HG03460 (cell line): ENCODE measurements at regions not wholly inside any gene's neighbourhood (a gene's known extent, or its start where the extent isn't known, plus 50 kb on each side); places are given as distances from the start of the nearest gene placed in this dataset.

Experiments used
- ATAC-seq: cut with Tn5 transposase; IDR thresholded peaks from one replicate; pipeline ENCODE4 v1.9.1; 2021; ENCODE audit not compliant: unreplicated experiment

DNA sequence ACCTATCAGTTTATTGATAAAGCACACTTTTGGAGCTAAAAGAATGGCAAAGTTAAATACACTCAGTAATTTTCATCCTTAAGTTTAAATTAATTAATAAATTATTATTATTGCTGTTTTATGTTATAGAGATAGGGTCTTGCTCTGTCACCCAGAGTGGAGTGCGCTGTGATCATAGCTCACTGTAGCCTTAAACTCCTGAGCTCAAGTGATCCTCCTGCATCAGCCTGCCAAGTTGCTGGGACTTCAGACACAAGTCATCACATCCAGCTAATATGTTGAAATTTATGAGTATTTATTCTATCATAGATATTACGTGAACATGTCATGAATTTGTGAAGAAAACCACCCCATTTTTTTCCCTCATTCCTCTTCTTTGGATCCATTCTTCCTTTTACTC is 64.2 kb downstream of the GJA1 start:
- ATAC-seq: no peak

GRCh38 chr6:121503589-121503991 is 68.1 kb downstream of the GJA1 start:
- ATAC-seq: no peak

DNA sequence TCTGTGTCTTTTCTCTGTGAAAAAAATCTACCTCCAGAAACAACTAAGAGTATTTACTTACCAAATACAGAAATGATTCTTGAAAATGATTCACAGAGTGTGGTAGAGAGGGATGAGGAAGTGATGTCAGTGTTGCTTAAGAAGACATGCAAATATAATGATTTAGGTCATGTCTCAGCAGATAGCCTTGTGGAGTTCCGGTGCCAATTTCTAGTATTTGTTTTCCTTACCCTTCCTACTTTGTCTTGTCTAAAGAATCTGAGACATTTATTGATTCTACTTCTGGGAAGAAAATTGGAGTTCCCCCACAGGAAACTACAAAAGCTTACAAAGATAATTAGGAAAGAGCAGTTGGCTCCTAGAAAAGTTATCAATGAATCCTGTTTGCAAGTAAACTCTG is 68.8 kb downstream of the GJA1 start:
- peak; percentile 78 for ATAC-seq

DNA sequence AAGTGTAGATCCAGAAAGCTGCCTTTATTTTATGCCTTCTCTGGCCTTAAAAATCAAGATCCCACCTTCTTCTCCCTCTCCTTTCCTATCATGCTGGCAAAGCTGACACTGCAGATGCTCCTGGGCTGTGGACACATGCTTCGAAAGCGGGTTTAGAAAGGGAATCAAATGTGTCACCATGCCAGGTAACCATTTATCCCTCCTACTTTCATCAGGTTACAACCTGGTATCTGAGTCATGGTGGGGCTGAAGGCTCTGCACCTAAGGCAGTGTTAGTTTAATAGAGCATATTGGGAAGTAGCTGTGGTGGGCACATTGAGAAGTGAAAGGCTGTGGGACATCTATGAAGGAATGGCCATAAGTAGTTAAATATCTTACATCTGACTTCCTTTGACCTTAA is 69.8 kb downstream of the GJA1 start:
- no peak for ATAC-seq

DNA sequence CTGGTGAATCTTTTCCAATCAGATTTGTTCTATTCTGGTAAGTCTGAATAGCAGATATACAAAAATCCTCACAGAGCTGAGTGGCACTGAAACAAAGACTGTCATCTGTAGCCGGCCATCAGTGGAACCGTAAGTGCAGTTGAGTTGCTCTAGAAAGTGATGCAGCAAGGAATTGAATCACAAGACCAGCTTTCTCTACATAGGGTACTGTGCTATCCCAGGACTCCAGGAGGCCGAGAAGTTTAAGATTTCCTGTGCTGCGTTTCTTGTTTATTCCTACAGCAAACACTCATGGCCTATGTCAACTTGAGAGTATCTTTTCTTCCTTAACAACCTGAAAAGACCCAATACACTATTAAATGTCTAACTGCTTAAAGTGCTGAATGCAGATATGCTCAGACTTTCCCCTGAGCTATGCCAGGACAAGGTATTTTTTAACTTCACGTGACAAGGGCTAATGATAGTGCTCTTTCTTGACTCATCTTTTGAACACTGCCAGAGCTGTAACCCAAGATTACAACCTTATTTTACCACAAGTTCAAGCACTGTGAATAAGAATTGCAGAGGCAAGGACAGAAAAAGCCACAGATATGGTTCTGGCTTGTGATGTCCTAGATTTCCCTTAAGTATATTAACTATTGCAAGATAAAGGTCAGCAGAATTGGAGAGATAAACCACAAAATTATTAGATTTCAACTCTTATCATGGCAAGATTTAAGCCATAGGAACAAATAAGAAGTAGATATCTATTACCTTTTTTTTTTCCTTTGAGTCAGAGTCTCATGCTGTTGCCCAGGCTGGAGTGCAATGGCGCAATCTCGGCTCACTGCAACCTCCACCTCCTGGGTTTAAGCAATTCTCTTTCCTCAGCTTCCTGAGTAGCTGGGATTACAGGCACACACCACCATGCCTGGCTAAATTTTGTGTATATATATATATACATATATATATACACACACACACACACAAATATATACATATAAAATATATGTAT is 71.6 kb downstream of the GJA1 start:
- no peak for ATAC-seq

DNA sequence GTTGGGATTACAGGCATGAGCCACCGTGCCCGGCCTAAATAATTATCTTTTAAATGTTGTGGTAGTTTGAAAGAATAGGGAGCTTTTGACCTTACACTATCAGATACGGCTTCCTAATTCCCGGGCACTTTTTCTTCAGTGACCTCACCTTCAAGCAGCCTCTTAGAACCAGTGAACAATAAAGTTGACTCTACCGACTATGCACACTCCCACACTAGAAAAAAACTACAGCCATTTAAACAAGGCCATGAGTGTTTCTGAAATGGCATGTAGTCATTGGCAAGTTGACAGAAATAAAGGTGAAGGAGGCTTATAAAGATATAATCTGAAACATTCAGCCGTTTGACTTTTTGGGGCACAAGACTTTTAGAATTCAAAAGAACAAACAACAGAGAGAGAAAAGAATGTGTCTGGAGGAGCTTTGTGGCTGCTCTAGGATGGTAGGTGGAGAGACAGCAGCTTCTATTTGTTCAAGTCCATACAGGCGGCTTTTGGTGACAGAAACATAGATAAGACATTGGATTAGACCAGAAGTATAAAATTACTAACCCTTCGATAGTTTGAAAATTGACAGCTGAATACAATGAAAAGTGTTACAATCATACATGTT is 75.2 kb downstream of the GJA1 start:
- no peak for ATAC-seq

DNA sequence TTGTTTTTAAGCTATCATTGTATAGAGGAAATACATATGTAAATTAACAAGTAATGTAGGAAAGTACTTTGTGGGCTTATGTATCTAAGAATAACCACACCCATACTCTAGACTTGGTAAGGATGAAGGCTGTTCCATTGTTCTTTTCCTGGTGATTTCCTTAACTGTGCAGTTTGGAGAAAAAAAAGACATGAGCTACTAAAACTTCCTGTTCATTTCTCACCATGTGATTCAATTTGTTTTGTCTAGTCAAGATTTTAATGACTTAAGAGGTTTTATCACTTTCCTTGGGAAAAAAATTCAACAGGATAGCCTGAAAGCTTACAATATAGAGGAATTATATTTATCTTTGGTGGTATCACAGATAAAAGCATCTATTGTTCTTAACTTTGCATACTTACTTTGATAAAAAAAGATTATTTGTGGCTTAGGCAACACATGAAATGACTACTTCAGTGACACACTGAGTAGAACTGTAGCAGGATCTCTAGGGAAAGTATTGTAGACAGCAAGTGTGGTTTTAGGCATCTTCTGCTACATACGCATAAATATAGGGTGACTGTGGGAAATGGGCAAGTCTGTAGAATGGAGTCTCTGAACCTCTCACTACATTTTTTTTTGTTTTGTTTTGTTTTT is 80.3 kb downstream of the GJA1 start:
- no peak for ATAC-seq

GRCh38 chr6:121516331-121516730 is 80.9 kb downstream of the GJA1 start:
- no peak for ATAC-seq

DNA sequence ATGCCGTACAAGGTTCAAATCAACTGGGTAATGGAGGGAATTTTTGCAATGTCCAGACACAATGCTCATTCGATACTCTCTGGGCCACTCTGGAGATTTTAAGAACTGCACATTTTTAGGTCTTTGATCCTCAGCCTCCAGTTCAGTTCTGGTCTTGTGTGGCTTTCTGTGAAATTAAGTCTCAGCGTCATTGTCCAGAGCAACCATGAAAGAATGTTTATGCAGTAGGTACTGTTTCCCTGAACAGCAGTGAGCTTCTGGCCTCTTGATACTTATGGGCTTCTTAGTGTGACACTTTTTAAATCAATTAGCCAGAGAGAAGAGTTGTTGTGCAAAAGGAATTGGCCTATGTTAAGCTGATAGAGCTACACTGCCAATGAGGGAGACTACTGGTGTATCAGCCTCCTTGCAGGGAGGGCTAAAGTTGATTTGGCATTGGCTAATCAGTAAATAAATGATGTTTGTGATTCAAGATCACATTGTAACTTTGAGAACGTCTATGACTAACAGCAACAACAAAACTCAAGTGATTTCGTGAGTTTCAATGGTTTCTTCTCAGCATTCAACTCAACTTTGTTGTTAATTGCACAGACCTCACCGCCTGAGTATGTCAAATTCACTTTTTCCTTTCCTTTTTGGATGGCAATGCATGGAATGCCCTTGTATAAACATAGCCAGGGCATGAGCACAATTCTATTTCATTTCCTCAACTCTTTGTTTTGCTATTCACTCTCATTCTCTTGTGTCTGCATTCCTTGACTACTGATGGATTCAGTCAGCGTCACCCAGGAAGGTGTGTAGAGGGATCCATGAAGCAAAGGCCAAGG is 85.1 kb downstream of the GJA1 start:
- ATAC-seq: no peak

GRCh38 chr6:121521164-121521555 is 85.7 kb downstream of the GJA1 start:
- ATAC-seq: no peak

DNA sequence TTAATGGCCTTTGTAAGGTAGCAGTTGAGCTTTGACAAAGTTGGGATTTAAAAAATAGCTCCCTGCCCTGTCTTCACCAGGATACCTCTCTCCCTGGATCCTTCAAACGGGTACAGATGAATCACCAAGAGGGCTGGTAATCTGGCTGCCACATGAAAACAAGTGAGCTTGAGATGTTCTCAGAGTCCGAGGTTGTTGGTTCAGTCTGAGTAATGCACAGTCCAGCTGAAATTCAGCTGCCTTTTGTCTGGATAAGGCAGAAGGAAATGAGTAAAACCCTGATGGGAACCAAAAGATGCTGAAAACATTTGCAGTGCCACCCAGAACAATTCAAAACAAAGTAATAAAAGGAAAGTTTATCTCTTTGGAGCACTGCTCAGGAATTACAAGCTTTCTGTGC is 86.8 kb downstream of the GJA1 start:
- ATAC-seq: no peak

GRCh38 chr6:121522771-121523386 is 87.4 kb downstream of the GJA1 start:
- ATAC-seq: no peak

- no peak for ATAC-seq
Measured at GRCh38 chr6:121523628-121524027, 88.2 kb downstream of the GJA1 start.

GRCh38 chr6:121526282-121526681 is 90.8 kb downstream of the GJA1 start:
- ATAC-seq: no peak

DNA sequence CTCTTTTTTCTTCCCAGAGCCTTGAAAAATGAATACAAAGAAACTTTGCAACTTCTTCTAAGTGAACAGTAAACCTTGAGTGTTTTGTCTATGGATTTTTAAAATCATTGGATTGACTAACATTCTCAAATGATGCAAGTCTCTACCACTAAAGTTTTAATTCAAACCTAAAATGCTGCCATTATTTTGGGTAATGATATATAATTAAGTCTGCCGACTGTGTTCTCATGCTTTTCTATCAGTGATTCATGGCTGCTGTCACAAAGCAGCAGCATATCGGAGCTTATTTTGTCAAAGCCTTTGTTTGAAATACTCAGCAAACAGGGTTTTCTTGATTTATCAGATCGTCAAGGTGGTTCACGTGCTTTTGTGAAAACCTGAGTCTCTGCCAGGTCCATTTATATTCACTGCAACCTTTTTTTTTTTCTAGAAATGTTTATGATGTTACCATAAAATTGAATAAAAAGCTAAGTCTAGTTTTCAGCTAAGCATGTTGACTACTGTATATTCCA is 96.3 kb downstream of the GJA1 start:
- ATAC-seq: no peak

DNA sequence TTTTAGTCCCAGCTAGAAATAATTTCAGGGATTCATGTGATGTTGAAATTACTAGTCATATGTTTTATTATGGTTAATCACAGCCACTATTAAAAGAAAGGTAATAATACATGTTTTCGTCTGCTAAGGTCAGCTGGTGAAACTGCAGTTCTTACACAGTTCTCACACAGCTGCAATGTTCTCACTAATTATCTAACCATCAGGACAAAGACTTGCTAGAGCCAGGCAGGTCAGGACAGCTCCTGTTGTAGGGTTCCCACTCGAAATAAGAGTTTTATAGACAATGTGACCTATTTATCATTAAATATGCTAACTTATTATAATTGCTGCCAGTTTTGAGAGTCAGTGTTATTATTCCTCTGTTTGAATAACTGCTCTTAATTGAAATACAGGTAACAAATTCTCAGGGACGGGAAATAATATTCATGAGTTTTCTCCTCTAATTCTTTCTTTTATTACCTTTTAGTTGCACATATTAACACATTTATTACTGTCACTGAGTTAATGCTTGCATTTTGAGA is 97.9 kb downstream of the GJA1 start:
- no peak for ATAC-seq

- ATAC-seq: no peak
Measured at GRCh38 chr6:121535777-121536176, 100.3 kb downstream of the GJA1 start.

DNA sequence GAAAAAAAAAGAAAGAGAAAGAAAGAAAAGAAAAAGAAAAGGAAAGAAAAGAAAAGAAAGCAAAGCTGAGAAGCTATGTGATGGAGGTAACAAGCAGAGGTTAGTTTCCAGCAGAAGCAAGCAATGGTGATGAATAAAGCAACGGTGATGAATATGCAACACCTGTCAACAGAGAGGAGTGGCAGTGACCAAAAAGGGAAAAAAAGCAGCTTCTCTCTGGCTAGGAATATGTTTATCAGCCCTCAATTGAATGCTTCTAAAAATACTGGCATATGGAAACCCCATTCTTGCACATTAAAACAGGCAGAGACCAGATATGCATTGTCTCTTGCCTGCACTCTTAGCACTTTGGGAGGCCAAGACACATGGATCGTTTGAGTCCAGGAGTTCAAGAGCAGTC is 100.9 kb downstream of the GJA1 start:
- no peak for ATAC-seq

GRCh38 chr6:121539439-121539838 is 104.0 kb downstream of the GJA1 start:
- no peak for ATAC-seq

DNA sequence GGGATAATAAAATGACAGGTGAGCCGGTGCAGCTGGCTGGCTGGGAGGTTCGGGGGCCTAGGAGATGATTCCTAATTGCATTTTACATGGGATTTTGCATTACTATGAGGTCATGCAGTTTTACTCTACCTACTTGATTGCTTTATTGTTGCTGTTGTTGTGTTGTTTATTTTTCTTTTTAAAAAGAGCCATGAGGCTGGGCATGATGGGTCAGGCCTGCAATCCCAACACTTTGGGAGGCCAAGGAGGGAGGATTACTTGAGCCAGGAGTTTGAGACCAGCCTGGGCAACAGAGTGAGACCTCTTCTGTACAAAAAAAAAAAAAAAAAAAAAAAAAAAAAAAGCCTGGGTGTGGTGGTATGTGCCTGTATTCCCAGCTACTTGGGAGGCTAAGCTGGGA is 104.8 kb downstream of the GJA1 start:
- no peak for ATAC-seq
